Activated CD8-positive, alpha-beta T cell treated with anti-CD3 and anti-CD28 coated beads, Interleukin-2, amount 10 ng/mL, durations not matched to agents 7 days and 5 days (primary cell): ENCODE measurements at regions not wholly inside any gene's neighbourhood (a gene's known extent, or its start where the extent isn't known, plus 50 kb on each side); places are given as distances from the start of the nearest gene placed in this dataset.

Source experiments
- ATAC-seq: fragments of 150-1000 bp; cut with Tn5 transposase; one replicate; pipeline ENCODE4 v1.10.0; 2021; ENCODE audit warnings: moderate library complexity
- CTCF ChIA-PET: fragments of 350-600 bp; sonication (Branson Sonifier 250); formaldehyde crosslinking; loops from one replicate; lab custom pipeline; 2021; ENCODE audit warnings: antibody characterized with exemption; lab: Charles Lee
- POLR2A ChIA-PET: fragments of 350-600 bp; sonication (Branson Sonifier 250); formaldehyde crosslinking; loops from one replicate; lab custom pipeline; 2021; ENCODE audit warnings: antibody characterized with exemption; lab: Charles Lee
- DNase-seq: peaks from one replicate; pipeline ENCODE4 v3.0.0-alpha.2; 2020
- H3K27ac Mint-ChIP-seq: one replicate; pipeline ENCODE4 v1.8.0; 2021; ENCODE audit warnings: mild to moderate bottlenecking, mixed read lengths
- H3K27me3 Mint-ChIP-seq: one replicate; pipeline ENCODE4 v1.8.0; 2021; ENCODE audit warnings: low read depth, mixed read lengths
- H3K36me3 Mint-ChIP-seq: one replicate; pipeline ENCODE4 v1.8.0; 2021; ENCODE audit warnings: low read depth, mixed read lengths
- H3K4me1 Mint-ChIP-seq: one replicate; pipeline ENCODE4 v1.8.0; 2021; ENCODE audit warnings: low read depth, mixed read lengths
- H3K4me3 Mint-ChIP-seq: one replicate; pipeline ENCODE4 v1.8.0; 2021; ENCODE audit warnings: mild to moderate bottlenecking, mixed read lengths
- H3K9me3 Mint-ChIP-seq: one replicate; pipeline ENCODE4 v1.8.0; 2022; ENCODE audit warnings: mixed read lengths; ENCODE audit not compliant: insufficient read depth

GRCh38 chr3:14336749-14337598, 65.4 kb upstream of the SLC6A6 start:
- ChIA-PET POLR2A (interaction anchor here (0.6 kb wide), 1 partner anchor 1160 kb away, joined by 3 read pairs; no protein-coding TSS in a partner anchor), CTCF (no interaction called here)
- Mint-ChIP-seq H3K4me1 (no peaks in the 10 kb centered on the region), H3K36me3 (no peaks in the 10 kb centered on the region), H3K9me3 (no peaks in the 10 kb centered on the region), H3K27ac (no peak overlapping the region), H3K4me3 (no peak overlapping the region), H3K27me3 (peaks cover 3% of the 10 kb centered on the region)
- DNase-seq (no peak), ATAC-seq (no peak)

GRCh38 chr3:14337828-14338227, 64.6 kb upstream of the SLC6A6 start:
- no peaks in the 10 kb centered on the region for H3K9me3 Mint-ChIP-seq
- ATAC-seq = no peak
- no peaks in the 10 kb centered on the region for H3K36me3 Mint-ChIP-seq
- DNase-seq = no peak
- H3K27ac Mint-ChIP-seq = no peak overlapping the region
- CTCF ChIA-PET = no interaction called here
- H3K4me3 Mint-ChIP-seq = no peak overlapping the region
- peaks cover 3% of the 10 kb centered on the region for H3K27me3 Mint-ChIP-seq
- no peaks in the 10 kb centered on the region for H3K4me1 Mint-ChIP-seq
- POLR2A ChIA-PET = no interaction called here

GRCh38 chr3:14338242-14338641, 64.2 kb upstream of the SLC6A6 start:
- no peak overlapping the region for H3K4me3 Mint-ChIP-seq
- ATAC-seq (no peak), DNase-seq (no peak)
- no peaks in the 10 kb centered on the region for H3K36me3 Mint-ChIP-seq
- ChIA-PET CTCF (no interaction called here), POLR2A (no interaction called here)
- H3K27ac Mint-ChIP-seq = no peak overlapping the region
- H3K9me3 Mint-ChIP-seq = no peaks in the 10 kb centered on the region
- H3K4me1 Mint-ChIP-seq = no peaks in the 10 kb centered on the region
- H3K27me3 Mint-ChIP-seq = peaks cover 3% of the 10 kb centered on the region

- ATAC-seq (no peak), DNase-seq (no peak)
- Mint-ChIP-seq H3K27ac (no peak overlapping the region), H3K27me3 (peaks cover 3% of the 10 kb centered on the region), H3K4me1 (no peaks in the 10 kb centered on the region), H3K36me3 (no peaks in the 10 kb centered on the region), H3K9me3 (no peaks in the 10 kb centered on the region), H3K4me3 (no peak overlapping the region)
- CTCF ChIA-PET = no interaction called here
- POLR2A ChIA-PET = no interaction called here
Measured at GRCh38 chr3:14338898-14339458, 63.4 kb upstream of the SLC6A6 start.

GRCh38 chr3:14340960-14341708, 61.3 kb upstream of the SLC6A6 start:
- Mint-ChIP-seq H3K9me3 (no peaks in the 10 kb centered on the region), H3K36me3 (no peaks in the 10 kb centered on the region), H3K4me3 (no peak overlapping the region), H3K27me3 (peaks cover 3% of the 10 kb centered on the region), H3K4me1 (no peaks in the 10 kb centered on the region), H3K27ac (no peak overlapping the region)
- ChIA-PET CTCF (no interaction called here), POLR2A (no interaction called here)
- ATAC-seq (no peak), DNase-seq (no peak)

GRCh38 chr3:14343338-14344112, 58.9 kb upstream of the SLC6A6 start:
- no peak overlapping the region for H3K27ac Mint-ChIP-seq

GRCh38 chr3:14344351-14344750, 58.1 kb upstream of the SLC6A6 start:
- ChIA-PET POLR2A (no interaction called here), CTCF (no interaction called here)
- ATAC-seq (no peak), DNase-seq (no peak)
- Mint-ChIP-seq H3K4me3 (no peak overlapping the region), H3K9me3 (no peaks in the 10 kb centered on the region), H3K4me1 (no peaks in the 10 kb centered on the region), H3K27ac (no peak overlapping the region), H3K27me3 (peaks cover 3% of the 10 kb centered on the region), H3K36me3 (no peaks in the 10 kb centered on the region)

More at GRCh38 chr3:14343338-14344112, 58.9 kb upstream of the SLC6A6 start:
- POLR2A ChIA-PET = no interaction called here
- peaks cover under 1% of the 10 kb centered on the region for H3K27me3 Mint-ChIP-seq
- H3K9me3 Mint-ChIP-seq = no peaks in the 10 kb centered on the region
- CTCF ChIA-PET = no interaction called here
- H3K4me3 Mint-ChIP-seq = no peak overlapping the region
- DNase-seq (no peak), ATAC-seq (no peak)
- no peaks in the 10 kb centered on the region for H3K4me1 Mint-ChIP-seq
- H3K36me3 Mint-ChIP-seq = no peaks in the 10 kb centered on the region

GRCh38 chr3:14345496-14346150, 56.8 kb upstream of the SLC6A6 start:
- ChIA-PET CTCF (no interaction called here), POLR2A (no interaction called here)
- ATAC-seq (no peak), DNase-seq (no peak)
- H3K36me3 Mint-ChIP-seq = no peaks in the 10 kb centered on the region
- H3K4me1 Mint-ChIP-seq = no peaks in the 10 kb centered on the region
- H3K27ac Mint-ChIP-seq = no peak overlapping the region
- H3K27me3 Mint-ChIP-seq = peaks cover 3% of the 10 kb centered on the region
- H3K9me3 Mint-ChIP-seq = no peaks in the 10 kb centered on the region
- H3K4me3 Mint-ChIP-seq = no peak overlapping the region

GRCh38 chr3:14346191-14346590, 56.2 kb upstream of the SLC6A6 start:
- H3K4me3 Mint-ChIP-seq = no peak overlapping the region
- H3K36me3 Mint-ChIP-seq = no peaks in the 10 kb centered on the region
- no peaks in the 10 kb centered on the region for H3K9me3 Mint-ChIP-seq
- H3K27me3 Mint-ChIP-seq = peaks cover 3% of the 10 kb centered on the region
- CTCF ChIA-PET = no interaction called here
- ATAC-seq = no peak
- POLR2A ChIA-PET = no interaction called here
- no peak for DNase-seq
- H3K27ac Mint-ChIP-seq = no peak overlapping the region
- H3K4me1 Mint-ChIP-seq = no peaks in the 10 kb centered on the region

- Mint-ChIP-seq H3K4me1 (no peaks in the 10 kb centered on the region), H3K27ac (no peak overlapping the region), H3K27me3 (peaks cover 3% of the 10 kb centered on the region), H3K9me3 (no peaks in the 10 kb centered on the region), H3K4me3 (no peak overlapping the region), H3K36me3 (no peaks in the 10 kb centered on the region)
- ChIA-PET CTCF (no interaction called here), POLR2A (no interaction called here)
- ATAC-seq (no peak), DNase-seq (no peak)
Measured at GRCh38 chr3:14346642-14347041, 55.8 kb upstream of the SLC6A6 start.

GRCh38 chr3:14347110-14347509, 55.3 kb upstream of the SLC6A6 start:
- Mint-ChIP-seq H3K4me3 (no peak overlapping the region), H3K36me3 (no peaks in the 10 kb centered on the region), H3K4me1 (no peaks in the 10 kb centered on the region), H3K27ac (no peak overlapping the region), H3K9me3 (no peaks in the 10 kb centered on the region), H3K27me3 (peaks cover 3% of the 10 kb centered on the region)
- ChIA-PET POLR2A (no interaction called here), CTCF (interaction anchor here (1.0 kb wide), 1 partner anchor 144 kb away, joined by 3 read pairs; no protein-coding TSS in a partner anchor)
- ATAC-seq (no peak), DNase-seq (no peak)
